ENCODE measurements at regions not wholly inside any gene's neighbourhood (a gene's known extent, or its start where the extent isn't known, plus 50 kb on each side); places are given as distances from the start of the nearest gene placed in this dataset.

DNA sequence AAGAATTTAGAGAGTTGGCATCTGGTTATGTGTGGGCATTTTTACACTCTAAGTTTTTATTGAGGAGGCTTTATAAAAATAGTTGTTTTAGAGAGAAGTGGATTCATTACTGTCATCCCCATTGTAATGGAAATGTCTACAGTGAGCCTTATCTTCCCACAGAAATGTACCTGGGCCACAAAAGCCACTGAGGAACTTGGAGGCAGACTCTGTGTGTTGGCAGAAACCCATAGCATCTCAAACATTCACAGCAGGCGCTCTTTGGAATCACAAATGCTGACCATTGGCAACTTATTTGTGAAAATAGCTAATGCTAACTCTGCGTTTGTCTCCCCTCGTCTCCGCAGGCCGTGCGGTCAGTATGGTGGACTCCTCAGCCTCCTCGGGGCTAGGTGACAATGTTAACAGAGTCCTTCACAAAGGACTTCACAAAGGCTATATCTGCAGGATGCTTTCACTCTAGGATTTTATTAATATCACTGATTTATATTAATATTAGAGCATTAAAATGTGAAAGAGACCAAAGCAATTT lies 689.1 kb upstream of the POU3F3 start:
- Histone ChIP-seq H3K4me3 (replicated peaks; ENCODE audit: insufficient read depth, low read length) (no peak overlapping the region), H3K27ac (replicated peaks) (no peak overlapping the region), H3K27me3 (ENCODE audit: insufficient read depth, poor library complexity, severe bottlenecking) (no peaks in the 10 kb centered on the region)
- no peak for DNase-seq (ENCODE audit: low read depth in 1 of 2, low spot score in 1 of 2)
- no peak for TF ChIP-seq SPI1 (IDR thresholded peaks at IDR 0.05; ENCODE audit: borderline replicate concordance, low read depth)
- no peak for TF ChIP-seq GABPA (IDR thresholded peaks at IDR 0.05; ENCODE audit: low read depth)
- TF ChIP-seq, protein P1, sequence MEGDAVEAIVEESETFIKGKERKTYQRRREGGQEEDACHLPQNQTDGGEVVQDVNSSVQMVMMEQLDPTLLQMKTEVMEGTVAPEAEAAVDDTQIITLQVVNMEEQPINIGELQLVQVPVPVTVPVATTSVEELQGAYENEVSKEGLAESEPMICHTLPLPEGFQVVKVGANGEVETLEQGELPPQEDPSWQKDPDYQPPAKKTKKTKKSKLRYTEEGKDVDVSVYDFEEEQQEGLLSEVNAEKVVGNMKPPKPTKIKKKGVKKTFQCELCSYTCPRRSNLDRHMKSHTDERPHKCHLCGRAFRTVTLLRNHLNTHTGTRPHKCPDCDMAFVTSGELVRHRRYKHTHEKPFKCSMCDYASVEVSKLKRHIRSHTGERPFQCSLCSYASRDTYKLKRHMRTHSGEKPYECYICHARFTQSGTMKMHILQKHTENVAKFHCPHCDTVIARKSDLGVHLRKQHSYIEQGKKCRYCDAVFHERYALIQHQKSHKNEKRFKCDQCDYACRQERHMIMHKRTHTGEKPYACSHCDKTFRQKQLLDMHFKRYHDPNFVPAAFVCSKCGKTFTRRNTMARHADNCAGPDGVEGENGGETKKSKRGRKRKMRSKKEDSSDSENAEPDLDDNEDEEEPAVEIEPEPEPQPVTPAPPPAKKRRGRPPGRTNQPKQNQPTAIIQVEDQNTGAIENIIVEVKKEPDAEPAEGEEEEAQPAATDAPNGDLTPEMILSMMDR (IDR thresholded peaks at IDR 0.05; ENCODE audit: insufficient read depth, low read length): no peak
- TF ChIP-seq, protein P2, sequence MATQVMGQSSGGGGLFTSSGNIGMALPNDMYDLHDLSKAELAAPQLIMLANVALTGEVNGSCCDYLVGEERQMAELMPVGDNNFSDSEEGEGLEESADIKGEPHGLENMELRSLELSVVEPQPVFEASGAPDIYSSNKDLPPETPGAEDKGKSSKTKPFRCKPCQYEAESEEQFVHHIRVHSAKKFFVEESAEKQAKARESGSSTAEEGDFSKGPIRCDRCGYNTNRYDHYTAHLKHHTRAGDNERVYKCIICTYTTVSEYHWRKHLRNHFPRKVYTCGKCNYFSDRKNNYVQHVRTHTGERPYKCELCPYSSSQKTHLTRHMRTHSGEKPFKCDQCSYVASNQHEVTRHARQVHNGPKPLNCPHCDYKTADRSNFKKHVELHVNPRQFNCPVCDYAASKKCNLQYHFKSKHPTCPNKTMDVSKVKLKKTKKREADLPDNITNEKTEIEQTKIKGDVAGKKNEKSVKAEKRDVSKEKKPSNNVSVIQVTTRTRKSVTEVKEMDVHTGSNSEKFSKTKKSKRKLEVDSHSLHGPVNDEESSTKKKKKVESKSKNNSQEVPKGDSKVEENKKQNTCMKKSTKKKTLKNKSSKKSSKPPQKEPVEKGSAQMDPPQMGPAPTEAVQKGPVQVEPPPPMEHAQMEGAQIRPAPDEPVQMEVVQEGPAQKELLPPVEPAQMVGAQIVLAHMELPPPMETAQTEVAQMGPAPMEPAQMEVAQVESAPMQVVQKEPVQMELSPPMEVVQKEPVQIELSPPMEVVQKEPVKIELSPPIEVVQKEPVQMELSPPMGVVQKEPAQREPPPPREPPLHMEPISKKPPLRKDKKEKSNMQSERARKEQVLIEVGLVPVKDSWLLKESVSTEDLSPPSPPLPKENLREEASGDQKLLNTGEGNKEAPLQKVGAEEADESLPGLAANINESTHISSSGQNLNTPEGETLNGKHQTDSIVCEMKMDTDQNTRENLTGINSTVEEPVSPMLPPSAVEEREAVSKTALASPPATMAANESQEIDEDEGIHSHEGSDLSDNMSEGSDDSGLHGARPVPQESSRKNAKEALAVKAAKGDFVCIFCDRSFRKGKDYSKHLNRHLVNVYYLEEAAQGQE (IDR thresholded peaks at IDR 0.05; ENCODE audit: insufficient replicate concordance, low read depth): no peak
- TF ChIP-seq POLR2AphosphoS5 (IDR thresholded peaks at IDR 0.05; ENCODE audit: low read depth): no peak

DNA sequence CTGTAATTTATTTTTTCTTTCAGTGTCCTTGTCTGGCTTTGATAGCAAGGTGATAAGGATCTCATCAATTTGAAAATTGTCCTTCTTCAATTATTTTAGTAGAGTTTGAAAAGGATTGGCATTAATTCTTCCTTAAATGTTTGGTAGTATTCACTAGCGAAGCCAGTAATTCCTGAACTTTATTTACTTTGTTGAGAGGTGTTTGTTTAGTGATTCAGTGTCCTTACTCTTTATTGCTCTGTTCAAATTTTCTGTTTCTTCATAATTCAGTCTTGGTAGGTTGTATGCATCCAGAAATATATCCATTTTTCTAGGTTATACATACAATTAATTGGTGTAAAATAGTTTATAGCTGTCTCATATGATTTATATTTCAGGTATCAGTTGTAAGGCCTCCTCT lies 676.7 kb upstream of the POU3F3 start:
- DNase-seq (ENCODE audit: low read depth in 1 of 2, low spot score in 1 of 2): no peak
- TF ChIP-seq SPI1 (IDR thresholded peaks at IDR 0.05; ENCODE audit: borderline replicate concordance, low read depth) (no peak), POLR2AphosphoS5 (IDR thresholded peaks at IDR 0.05; ENCODE audit: low read depth) (no peak), GABPA (IDR thresholded peaks at IDR 0.05; ENCODE audit: low read depth) (no peak)
- TF ChIP-seq, protein P1 (IDR thresholded peaks at IDR 0.05; ENCODE audit: insufficient read depth, low read length): no peak
- TF ChIP-seq, protein P2 (IDR thresholded peaks at IDR 0.05; ENCODE audit: insufficient replicate concordance, low read depth): no peak
- Histone ChIP-seq H3K4me3 (replicated peaks; ENCODE audit: insufficient read depth, low read length) (no peak overlapping the region), H3K27me3 (ENCODE audit: insufficient read depth, poor library complexity, severe bottlenecking) (no peaks in the 10 kb centered on the region), H3K27ac (replicated peaks) (no peak overlapping the region)

DNA sequence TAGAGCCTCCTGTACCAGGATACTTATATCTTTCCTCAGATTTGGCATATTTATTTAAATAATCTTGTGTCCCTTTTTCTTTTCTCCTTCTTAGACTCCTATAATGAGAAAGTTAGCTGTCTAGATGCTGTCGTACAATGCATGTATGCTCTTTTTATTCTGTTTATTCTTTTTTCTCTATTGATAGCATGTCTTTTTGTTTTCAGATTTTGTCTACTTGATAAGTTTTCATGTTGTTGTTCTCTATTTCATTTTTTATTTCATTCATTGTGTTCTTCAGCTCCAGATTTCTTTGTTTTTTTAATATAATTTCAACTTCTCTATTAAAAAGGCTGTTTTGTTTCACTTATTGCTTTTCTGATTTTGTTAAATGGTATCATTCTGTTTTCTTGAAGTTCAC lies 674.3 kb upstream of the POU3F3 start:
- H3K27me3 ChIP-seq (ENCODE audit: insufficient read depth, poor library complexity, severe bottlenecking): no peaks in the 10 kb centered on the region
- H3K4me3 ChIP-seq (replicated peaks; ENCODE audit: insufficient read depth, low read length): no peak overlapping the region

More for the DNA sequence above, 674.3 kb upstream of the POU3F3 start:
- DNase-seq (ENCODE audit: low read depth in 1 of 2, low spot score in 1 of 2): no peak
- no peak overlapping the region for H3K27ac ChIP-seq (replicated peaks)
- TF ChIP-seq, protein P1 (IDR thresholded peaks at IDR 0.05; ENCODE audit: insufficient read depth, low read length): no peak
- no peak for TF ChIP-seq SPI1 (IDR thresholded peaks at IDR 0.05; ENCODE audit: borderline replicate concordance, low read depth)

Data from HL-60 (cell line).